Prostate gland (tissue), 2 donors: ENCODE measurements at regions not wholly inside any gene's neighbourhood (a gene's known extent, or its start where the extent isn't known, plus 50 kb on each side); places are given as distances from the start of the nearest gene placed in this dataset.

Source experiments
- POLR2A ChIP-seq: fragments of 450-650 bp; IDR thresholded peaks from one replicate; pipeline ENCODE4 v1.6.1; 2016; ENCODE audit warnings: antibody characterized with exemption, mild to moderate bottlenecking
- POLR2AphosphoS5 ChIP-seq: sonication (generic); formaldehyde crosslinking; IDR thresholded peaks from one replicate; pipeline ENCODE4 v1.6.1; 2017; ENCODE audit warnings: antibody characterized with exemption
- TF ChIP-seq, protein P1 (sequence below), 4 experiments: fragments of 200-600 bp in 2 of 4; fragments of 450-650 bp in 2 of 4; sonication (generic) in 2 of 4; IDR thresholded peaks; 1 replicate in 3 of 4; 2 replicates in 1 of 4; pipeline ENCODE4 v1.5.1; 2016 to 2019; ENCODE audit warnings: antibody characterized with exemption in 4 of 4, mild to moderate bottlenecking in 2 of 4, moderate library complexity in 2 of 4

DNA sequence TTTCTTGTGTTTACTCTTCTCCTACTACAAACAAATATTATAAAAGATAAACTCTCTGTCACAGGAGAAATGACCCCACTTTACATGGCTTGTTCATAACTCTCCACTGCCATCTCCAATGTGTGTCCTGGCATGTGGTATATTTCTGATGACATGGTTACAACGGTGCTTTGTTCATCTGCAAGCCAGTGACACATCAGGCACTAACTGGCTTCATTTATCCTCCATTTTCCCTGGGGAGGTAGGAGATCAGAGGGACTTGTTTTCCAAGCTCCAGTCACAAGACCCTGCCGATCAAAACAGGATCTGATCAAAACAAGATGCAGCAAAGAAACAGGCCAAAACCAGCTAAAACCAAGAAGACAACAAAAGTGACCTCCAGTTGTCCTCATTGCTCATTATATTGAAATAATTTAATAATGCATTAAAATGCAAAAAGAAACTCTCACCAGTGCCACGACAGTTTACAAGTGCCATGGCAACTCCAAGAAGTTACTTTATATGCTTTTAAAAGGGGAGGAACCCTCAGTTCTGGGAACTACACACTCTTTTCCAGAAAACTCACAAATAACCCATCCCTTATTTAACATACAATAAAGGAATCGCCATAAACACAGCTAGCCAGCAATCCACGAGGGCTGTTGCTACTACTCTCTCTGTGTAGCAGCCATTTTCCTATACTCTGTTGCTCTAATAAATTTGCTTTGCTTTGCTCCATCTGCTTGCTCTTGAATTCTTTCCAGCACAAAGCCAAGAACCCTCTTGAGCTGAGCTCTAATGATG, 224.2 kb downstream of the XPNPEP1 start:
- TF ChIP-seq POLR2A (no peak), POLR2AphosphoS5 (no peak)
- TF ChIP-seq, protein P1, sequence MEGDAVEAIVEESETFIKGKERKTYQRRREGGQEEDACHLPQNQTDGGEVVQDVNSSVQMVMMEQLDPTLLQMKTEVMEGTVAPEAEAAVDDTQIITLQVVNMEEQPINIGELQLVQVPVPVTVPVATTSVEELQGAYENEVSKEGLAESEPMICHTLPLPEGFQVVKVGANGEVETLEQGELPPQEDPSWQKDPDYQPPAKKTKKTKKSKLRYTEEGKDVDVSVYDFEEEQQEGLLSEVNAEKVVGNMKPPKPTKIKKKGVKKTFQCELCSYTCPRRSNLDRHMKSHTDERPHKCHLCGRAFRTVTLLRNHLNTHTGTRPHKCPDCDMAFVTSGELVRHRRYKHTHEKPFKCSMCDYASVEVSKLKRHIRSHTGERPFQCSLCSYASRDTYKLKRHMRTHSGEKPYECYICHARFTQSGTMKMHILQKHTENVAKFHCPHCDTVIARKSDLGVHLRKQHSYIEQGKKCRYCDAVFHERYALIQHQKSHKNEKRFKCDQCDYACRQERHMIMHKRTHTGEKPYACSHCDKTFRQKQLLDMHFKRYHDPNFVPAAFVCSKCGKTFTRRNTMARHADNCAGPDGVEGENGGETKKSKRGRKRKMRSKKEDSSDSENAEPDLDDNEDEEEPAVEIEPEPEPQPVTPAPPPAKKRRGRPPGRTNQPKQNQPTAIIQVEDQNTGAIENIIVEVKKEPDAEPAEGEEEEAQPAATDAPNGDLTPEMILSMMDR (IDR thresholded peaks at IDR 0.05), result no peak
